ENCODE measurements at regions not wholly inside any gene's neighbourhood (a gene's known extent, or its start where the extent isn't known, plus 50 kb on each side); places are given as distances from the start of the nearest gene placed in this dataset.
"Not testable (repeated sequence)": the region's sequence is repeated elsewhere in the genome, so short reads cannot be mapped to it uniquely, and the experiment has no call there.

GRCh38 chrX:140250391-140250790, 254.5 kb downstream of the SOX3 start:
- in situ Hi-C loops (cut with MboI; ENCODE audit: low pct_unique_long_range_greater_than_20kb, low sequenced_read_pairs, unreplicated experiment) = no loop called here
- no peak for DNase-seq (ENCODE audit: low spot score)
- TF ChIP-seq CTCF (IDR thresholded peaks at IDR 0.05; ENCODE audit: extremely low read depth, insufficient read depth, missing control alignments) = no peak

GRCh38 chrX:140249088-140249487, 255.8 kb downstream of the SOX3 start:
- TF ChIP-seq CTCF (IDR thresholded peaks at IDR 0.05; ENCODE audit: extremely low read depth, insufficient read depth, missing control alignments) = no peak
- in situ Hi-C loops (cut with MboI; ENCODE audit: low pct_unique_long_range_greater_than_20kb, low sequenced_read_pairs, unreplicated experiment) = no loop called here
- DNase-seq (ENCODE audit: low spot score) = no peak

- no peak for DNase-seq (ENCODE audit: low spot score)
- in situ Hi-C loops (cut with MboI; ENCODE audit: low pct_unique_long_range_greater_than_20kb, low sequenced_read_pairs, unreplicated experiment) = no loop called here
- no peak for TF ChIP-seq CTCF (IDR thresholded peaks at IDR 0.05; ENCODE audit: extremely low read depth, insufficient read depth, missing control alignments)
These were observed 263.9 kb upstream of the CXorf66 start for GRCh38 chrX:140229191-140229590.

GRCh38 chrX:140226037-140226436, 260.7 kb upstream of the CXorf66 start:
- in situ Hi-C loops (cut with MboI; ENCODE audit: low pct_unique_long_range_greater_than_20kb, low sequenced_read_pairs, unreplicated experiment); DNase-seq (ENCODE audit: low spot score): not testable (repeated sequence)

GRCh38 chrX:140215894-140216293, 250.6 kb upstream of the CXorf66 start:
- DNase-seq (ENCODE audit: low spot score); in situ Hi-C loops (cut with MboI; ENCODE audit: low pct_unique_long_range_greater_than_20kb, low sequenced_read_pairs, unreplicated experiment): not testable (repeated sequence)

GRCh38 chrX:140214518-140214917, 249.2 kb upstream of the CXorf66 start:
- DNase-seq (ENCODE audit: low spot score); in situ Hi-C loops (cut with MboI; ENCODE audit: low pct_unique_long_range_greater_than_20kb, low sequenced_read_pairs, unreplicated experiment): not testable (repeated sequence)

GRCh38 chrX:140206657-140207056, 241.3 kb upstream of the CXorf66 start:
- no peak for DNase-seq (ENCODE audit: low spot score)
- in situ Hi-C loops (cut with MboI; ENCODE audit: low pct_unique_long_range_greater_than_20kb, low sequenced_read_pairs, unreplicated experiment) = no loop called here
- TF ChIP-seq CTCF (IDR thresholded peaks at IDR 0.05; ENCODE audit: extremely low read depth, insufficient read depth, missing control alignments) = no peak

GRCh38 chrX:140190441-140191108, 225.3 kb upstream of the CXorf66 start:
- in situ Hi-C loops (cut with MboI; ENCODE audit: low pct_unique_long_range_greater_than_20kb, low sequenced_read_pairs, unreplicated experiment) = no loop called here
- no peak for TF ChIP-seq CTCF (IDR thresholded peaks at IDR 0.05; ENCODE audit: extremely low read depth, insufficient read depth, missing control alignments)
- DNase-seq (ENCODE audit: low spot score) = no peak

All from GM13977 (cell line).